Gastrocnemius medialis (tissue), 4 donors: ENCODE measurements at regions not wholly inside any gene's neighbourhood (a gene's known extent, or its start where the extent isn't known, plus 50 kb on each side); places are given as distances from the start of the nearest gene placed in this dataset.

Source experiments
- ATAC-seq, 2 donors: fragments of 150-250 bp; one replicate each; pipeline ENCODE4 v1.9.1; 2016
- DNase-seq, 2 donors: peaks; one replicate each; pipeline ENCODE4 v3.0.0-alpha.2; 2019
- H3K27ac ChIP-seq, 4 donors: fragments of 200-600 bp; sonication (generic); 1 replicate in 1 of 4; 2 replicates in 3 of 4; pipeline ENCODE4 v1.5.1; 2016 to 2018; ENCODE audit warnings: mild to moderate bottlenecking in 2 of 4, moderate library complexity in 1 of 4
- H3K27me3 ChIP-seq, 3 donors: fragments of 200-600 bp; sonication (generic) in 2 of 3; 1 replicate in 1 of 3; 2 replicates in 2 of 3; pipeline versions ENCODE4 v1.5.1 to v1.6.0; 2016 to 2019; ENCODE audit warnings: mild to moderate bottlenecking in 1 of 3, moderate library complexity in 1 of 3
- H3K36me3 ChIP-seq, 2 donors: fragments of 200-600 bp; sonication (generic) in 1 of 2; one replicate each; pipeline ENCODE4 v1.5.1; 2017 to 2018
- H3K4me1 ChIP-seq, 2 donors: fragments of 200-600 bp; sonication (generic) in 1 of 2; one replicate each; pipeline ENCODE4 v1.5.1; 2016 to 2017; ENCODE audit warnings: mild to moderate bottlenecking in 2 of 2
- H3K4me3 ChIP-seq, 4 donors: fragments of 200-600 bp; sonication (generic) in 3 of 4; 1 replicate in 1 of 4; 2 replicates in 3 of 4; pipeline ENCODE4 v1.5.1; 2016 to 2019; ENCODE audit warnings: mild to moderate bottlenecking in 2 of 4
- H3K9me3 ChIP-seq, 3 donors: fragments of 200-600 bp; sonication (generic) in 2 of 3; 1 replicate in 1 of 3; 2 replicates in 2 of 3; pipeline ENCODE4 v1.5.1; 2016 to 2019
- CTCF ChIP-seq, 5 experiments: fragments of 450-650 bp in 3 of 5; fragments of 200-600 bp in 2 of 5; sonication (generic) in 2 of 5; IDR thresholded peaks in 4 of 5; conservative IDR thresholded peaks in 1 of 5; 1 replicate in 4 of 5; 2 replicates in 1 of 5; pipeline ENCODE4 v1.5.1; 2016 to 2019; ENCODE audit warnings: antibody characterized with exemption in 5 of 5, mild to moderate bottlenecking in 3 of 5, moderate library complexity in 3 of 5
- POLR2A ChIP-seq, 2 donors: fragments of 450-650 bp; IDR thresholded peaks; one replicate each; pipeline ENCODE4 v1.6.1; 2017; ENCODE audit warnings: antibody characterized with exemption in 2 of 2, mild to moderate bottlenecking in 2 of 2, moderate library complexity in 2 of 2
- in situ Hi-C, 4 donors: fragments of 200-750 bp; cut with MboI; loops; one replicate each; pipeline versions ENCODE4 v1.15.0 to v1.8.0; 2017; ENCODE audit warnings: low sequenced_read_pairs in 4 of 4
- intact Hi-C: fragments of 100-400 bp; cut with DNase I; formaldehyde crosslinking; loops from one replicate; pipeline ENCODE4 v1.15.1; 2023; ENCODE audit warnings: low total_unique reads

GRCh38 chr11:103566116-103566515 is 456.9 kb downstream of the DYNC2H1 start:
- ATAC-seq (no peak), DNase-seq (no peak)
- in situ Hi-C loops: no loop called here
- H3K4me1 ChIP-seq: no peaks in the 10 kb centered on the region
- TF ChIP-seq POLR2A (IDR thresholded peaks at IDR 0.05): no peak
- no peak for TF ChIP-seq CTCF (IDR thresholded peaks at IDR 0.05 in 4 of 5, conservative IDR thresholded peaks at IDR 0.05 in 1 of 5)
- intact Hi-C loops: no loop called here
- no peak overlapping the region for H3K4me3 ChIP-seq
- H3K36me3 ChIP-seq: no peaks in the 10 kb centered on the region
- H3K9me3 ChIP-seq: no peaks in the 10 kb centered on the region
- no peak overlapping the region for H3K27ac ChIP-seq
- H3K27me3 ChIP-seq: no peaks in the 10 kb centered on the region

- in situ Hi-C loops: loop anchor here in 1 of 4 donors (25.0 kb wide), 1 partner anchor 244 kb away; no protein-coding TSS in a partner anchor
- ATAC-seq (no peak), DNase-seq (no peak)
- Histone ChIP-seq H3K36me3 (no peaks in the 10 kb centered on the region), H3K9me3 (no peaks in the 10 kb centered on the region), H3K4me1 (peaks cover 8 to 14% of the 10 kb centered on the region in 2 donors), H3K27ac (no peak overlapping the region), H3K4me3 (no peak overlapping the region), H3K27me3 (no peaks in the 10 kb centered on the region)
- intact Hi-C loops: no loop called here
- TF ChIP-seq POLR2A (IDR thresholded peaks at IDR 0.05) (no peak), CTCF (IDR thresholded peaks at IDR 0.05 in 4 of 5, conservative IDR thresholded peaks at IDR 0.05 in 1 of 5) (no peak)
Measured at GRCh38 chr11:103581760-103582159, 454.7 kb upstream of the DDI1 start.

- in situ Hi-C loops (loop anchor here in 1 of 4 donors (25.0 kb wide), 1 partner anchor 245 kb away; no protein-coding TSS in a partner anchor), intact Hi-C loops (no loop called here)
- TF ChIP-seq POLR2A (IDR thresholded peaks at IDR 0.05): no peak
- TF ChIP-seq CTCF (IDR thresholded peaks at IDR 0.05 in 4 of 5, conservative IDR thresholded peaks at IDR 0.05 in 1 of 5): no peak
- no peaks in the 10 kb centered on the region for H3K9me3 ChIP-seq
- H3K4me1 ChIP-seq: peaks cover 13 to 19% of the 10 kb centered on the region in 2 donors
- H3K36me3 ChIP-seq: no peaks in the 10 kb centered on the region
- no peak for ATAC-seq
- H3K4me3 ChIP-seq: no peak overlapping the region
- no peak for DNase-seq
- H3K27me3 ChIP-seq: no peaks in the 10 kb centered on the region
- no peak overlapping the region for H3K27ac ChIP-seq
Measured at GRCh38 chr11:103582351-103582909, 454.0 kb upstream of the DDI1 start.

GRCh38 chr11:103584021-103584420 is 452.4 kb upstream of the DDI1 start:
- no peak for TF ChIP-seq POLR2A (IDR thresholded peaks at IDR 0.05)
- TF ChIP-seq CTCF (IDR thresholded peaks at IDR 0.05 in 4 of 5, conservative IDR thresholded peaks at IDR 0.05 in 1 of 5): no peak
- Histone ChIP-seq H3K27ac (no peak overlapping the region), H3K9me3 (no peaks in the 10 kb centered on the region), H3K36me3 (no peaks in the 10 kb centered on the region), H3K27me3 (no peaks in the 10 kb centered on the region), H3K4me3 (no peak overlapping the region), H3K4me1 (peaks cover 24% of the 10 kb centered on the region in 2 donors)
- ATAC-seq: no peak
- intact Hi-C loops: no loop called here
- in situ Hi-C loops: loop anchor here in 1 of 4 donors (25.0 kb wide), 1 partner anchor 247 kb away; no protein-coding TSS in a partner anchor
- no peak for DNase-seq
